ENCODE measurements at regions not wholly inside any gene's neighbourhood (a gene's known extent, or its start where the extent isn't known, plus 50 kb on each side); places are given as distances from the start of the nearest gene placed in this dataset.
"Not testable (repeated sequence)": the region's sequence is repeated elsewhere in the genome, so short reads cannot be mapped to it uniquely, and the experiment has no call there.

GRCh38 chr1:146282807-146283526, 54.1 kb upstream of the NOTCH2NLA start:
- not testable (repeated sequence) for H3K4me3 ChIP-seq (ENCODE audit: low read depth in 1 of 2, low read length in 2 of 2); H3K9me3 ChIP-seq (ENCODE audit: control insufficient read depth in 1 of 2, low read length in 2 of 2); H3K27ac ChIP-seq (ENCODE audit: low read length); H3K27me3 ChIP-seq (ENCODE audit: low read depth, low read length); H3K4me1 ChIP-seq (ENCODE audit: control insufficient read depth in 1 of 2, insufficient read depth in 2 of 2, low read length in 2 of 2); H3K36me3 ChIP-seq (ENCODE audit: control insufficient read depth in 1 of 2, insufficient read depth in 2 of 2, low read length in 2 of 2)

GRCh38 chr1:146281522-146281921, 52.7 kb upstream of the NOTCH2NLA start:
- H3K9me3 ChIP-seq (ENCODE audit: control insufficient read depth in 1 of 2, low read length in 2 of 2), result not testable (repeated sequence)

GRCh38 chr1:146278758-146279157, 49.9 kb upstream of the NOTCH2NLA start:
- H3K27me3 ChIP-seq (ENCODE audit: low read depth, low read length); H3K27ac ChIP-seq (ENCODE audit: low read length); H3K9me3 ChIP-seq (ENCODE audit: control insufficient read depth in 1 of 2, low read length in 2 of 2); H3K4me1 ChIP-seq (ENCODE audit: control insufficient read depth in 1 of 2, insufficient read depth in 2 of 2, low read length in 2 of 2); H3K4me3 ChIP-seq (ENCODE audit: low read depth in 1 of 2, low read length in 2 of 2); H3K36me3 ChIP-seq (ENCODE audit: control insufficient read depth in 1 of 2, insufficient read depth in 2 of 2, low read length in 2 of 2): not testable (repeated sequence)

More at GRCh38 chr1:146281522-146281921, 52.7 kb upstream of the NOTCH2NLA start:
- H3K4me1 ChIP-seq (ENCODE audit: control insufficient read depth in 1 of 2, insufficient read depth in 2 of 2, low read length in 2 of 2); H3K27ac ChIP-seq (ENCODE audit: low read length); H3K36me3 ChIP-seq (ENCODE audit: control insufficient read depth in 1 of 2, insufficient read depth in 2 of 2, low read length in 2 of 2); H3K27me3 ChIP-seq (ENCODE audit: low read depth, low read length); H3K4me3 ChIP-seq (ENCODE audit: low read depth in 1 of 2, low read length in 2 of 2): not testable (repeated sequence)

Measured in muscle layer of duodenum (tissue), 2 donors.